IPS-NIHi11 (cell line): ENCODE measurements at regions not wholly inside any gene's neighbourhood (a gene's known extent, or its start where the extent isn't known, plus 50 kb on each side); places are given as distances from the start of the nearest gene placed in this dataset.
"Not testable (repeated sequence)": the region's sequence is repeated elsewhere in the genome, so short reads cannot be mapped to it uniquely, and the experiment has no call there.

ENCODE experiments used
- DNase-seq: peaks from one replicate; pipeline ENCODE4 v3.0.0; 2012; ENCODE audit warnings: mixed read lengths, low spot score

- no peak for DNase-seq
These were observed 151.2 kb downstream of the C12orf75 start for GRCh38 chr12:105481392-105482300.

- no peak for DNase-seq
These were observed 152.5 kb downstream of the C12orf75 start for GRCh38 chr12:105482951-105483350.

- DNase-seq = no peak
These were observed 153.2 kb downstream of the C12orf75 start for GRCh38 chr12:105483691-105484090.

- DNase-seq = no peak
These were observed 154.9 kb downstream of the C12orf75 start for GRCh38 chr12:105485321-105485910.

- DNase-seq = no peak
These were observed 155.4 kb downstream of the C12orf75 start for GRCh38 chr12:105485921-105486320.

DNA sequence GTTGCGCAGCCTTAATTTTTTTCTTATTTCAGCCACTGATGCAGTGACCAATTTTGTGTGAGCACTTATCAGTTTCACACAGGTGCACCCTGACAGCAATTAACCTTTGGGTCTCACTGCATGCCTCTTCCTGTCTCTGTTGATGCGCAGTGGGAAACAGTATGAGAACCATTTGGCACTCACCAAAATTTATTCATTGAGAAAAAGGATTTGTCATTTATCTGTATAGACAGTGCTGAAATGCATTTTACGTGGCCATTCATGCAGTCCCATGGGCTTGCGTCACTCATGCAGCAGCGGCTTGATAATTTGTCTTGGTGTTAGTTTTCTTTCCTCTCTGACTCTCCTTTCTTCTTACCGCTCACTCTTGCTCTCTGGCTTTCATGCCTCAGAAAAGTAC lies 157.5 kb downstream of the C12orf75 start:
- no peak for DNase-seq

- no peak for DNase-seq
These were observed 162.4 kb downstream of the C12orf75 start for GRCh38 chr12:105492591-105493545.

GRCh38 chr12:105499205-105499604 lies 168.7 kb downstream of the C12orf75 start:
- no peak for DNase-seq

GRCh38 chr12:105500676-105501075 lies 170.2 kb downstream of the C12orf75 start:
- not testable (repeated sequence) for DNase-seq

DNA sequence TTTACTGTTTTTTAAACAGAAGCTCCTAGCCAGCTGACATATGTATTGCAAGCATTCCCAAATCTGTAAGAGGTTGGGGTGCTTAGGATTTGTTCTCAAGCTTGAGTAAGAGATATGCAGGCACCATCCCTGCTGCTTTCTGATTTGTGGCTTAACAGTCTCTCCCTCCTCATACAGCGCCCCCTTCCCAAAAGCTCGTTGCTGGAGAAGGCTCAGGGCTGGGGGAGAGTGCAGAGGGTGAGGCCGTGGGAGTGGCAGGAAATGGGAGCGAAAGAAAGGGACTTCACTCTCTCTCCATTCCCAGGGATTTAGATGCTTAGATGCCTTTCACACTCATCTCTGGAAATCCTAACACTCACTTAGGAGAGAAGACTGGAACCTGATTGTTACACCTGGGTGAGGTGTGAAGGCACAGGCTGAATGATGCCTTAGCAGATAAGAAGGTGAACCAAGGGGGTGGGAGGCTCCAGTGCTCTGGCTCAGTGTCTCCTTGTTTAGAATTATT lies 172.0 kb downstream of the C12orf75 start:
- no peak for DNase-seq

DNA sequence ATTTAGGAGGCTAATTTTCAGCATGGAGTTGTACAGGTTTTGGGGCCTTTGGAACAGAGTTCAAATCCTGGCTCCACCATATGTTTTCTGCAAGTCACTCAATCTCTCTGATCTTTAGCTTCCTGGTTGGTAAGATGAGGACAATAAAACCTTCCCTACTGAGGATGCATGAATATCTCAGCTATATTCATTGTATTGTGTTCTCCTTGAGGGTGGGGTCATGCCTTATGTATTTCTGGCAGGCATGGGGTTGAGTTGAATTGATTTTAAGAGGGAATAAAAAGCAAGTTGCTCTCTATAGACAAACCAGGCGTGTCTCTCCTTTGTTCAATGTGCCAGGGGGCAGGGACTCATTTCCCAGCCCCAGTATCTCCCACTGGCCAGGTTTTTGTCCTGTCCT lies 173.1 kb downstream of the C12orf75 start:
- no peak for DNase-seq

- DNase-seq = peak; percentile 26
These were observed 173.8 kb downstream of the C12orf75 start for GRCh38 chr12:105504286-105504685.

DNA sequence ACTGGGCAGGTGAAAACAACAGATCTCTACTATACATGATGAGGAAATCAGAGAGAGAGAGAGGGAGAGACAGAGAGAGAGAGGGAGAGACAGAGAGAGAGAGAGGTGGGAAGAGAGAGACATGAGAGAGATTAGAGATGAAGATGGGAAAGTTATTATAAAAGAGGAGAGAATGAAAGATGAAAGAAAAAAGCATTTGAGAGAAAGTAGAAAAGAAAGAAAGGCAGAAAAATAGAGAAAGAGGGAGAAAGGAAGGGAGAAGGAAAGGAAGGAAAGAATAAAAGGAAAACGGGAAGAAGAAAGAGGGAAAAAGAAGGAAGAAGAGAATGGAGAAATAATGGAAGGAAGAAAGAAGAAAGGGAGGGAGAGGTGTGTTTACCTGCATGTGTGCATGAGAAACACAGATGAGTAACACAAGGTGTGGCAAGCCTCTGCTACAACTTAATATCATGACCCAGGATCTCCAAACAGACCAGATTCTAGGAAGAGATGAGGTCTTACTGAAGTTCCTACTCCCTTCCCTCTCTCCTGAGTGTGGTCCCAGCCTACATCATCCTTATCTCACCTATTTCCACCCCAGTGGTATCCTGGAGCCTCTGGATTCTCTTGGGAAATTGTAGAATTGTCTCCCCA lies 176.3 kb downstream of the C12orf75 start:
- no peak for DNase-seq

GRCh38 chr12:105507311-105508038 lies 177.0 kb downstream of the C12orf75 start:
- DNase-seq = no peak

DNA sequence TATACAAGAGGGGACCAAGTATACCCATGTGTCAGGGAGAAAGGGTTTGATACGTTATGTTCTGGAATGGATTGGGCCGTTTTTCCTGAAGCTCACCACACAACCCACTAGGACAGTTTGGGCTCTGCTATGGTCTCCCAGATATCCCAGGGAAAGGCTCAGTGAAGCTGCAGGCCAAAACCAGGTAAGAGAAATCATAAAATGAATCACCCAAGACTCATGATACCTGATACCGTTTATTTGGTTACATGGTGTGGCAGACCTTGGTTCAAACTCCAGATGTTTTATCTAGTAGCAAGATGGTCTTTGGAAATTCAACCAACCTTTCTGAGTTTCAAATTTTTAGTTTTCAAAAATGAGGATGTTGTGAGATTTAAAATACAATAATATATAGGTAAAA lies 177.6 kb downstream of the C12orf75 start:
- no peak for DNase-seq

DNA sequence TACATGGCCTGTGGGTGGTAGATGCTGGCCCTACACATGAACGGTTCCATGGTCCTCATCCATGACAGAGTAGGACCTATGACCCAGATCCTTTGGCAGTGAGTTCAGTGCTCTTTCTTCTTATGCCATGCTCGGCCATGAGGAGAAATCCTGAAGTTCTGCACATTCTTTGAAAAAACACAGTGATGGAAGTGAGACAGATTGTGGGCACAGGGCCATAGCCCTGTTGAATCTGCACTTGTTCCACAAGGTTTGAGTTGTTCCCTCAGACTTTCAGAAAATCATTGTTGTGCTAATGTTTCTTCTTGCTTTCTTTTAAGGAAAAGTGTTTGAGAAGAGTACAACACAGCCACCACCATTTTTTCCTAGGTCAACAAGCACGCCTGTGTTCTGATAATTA lies 180.0 kb downstream of the C12orf75 start:
- no peak for DNase-seq

GRCh38 chr12:105512861-105513260 lies 182.4 kb downstream of the C12orf75 start:
- not testable (repeated sequence) for DNase-seq

DNA sequence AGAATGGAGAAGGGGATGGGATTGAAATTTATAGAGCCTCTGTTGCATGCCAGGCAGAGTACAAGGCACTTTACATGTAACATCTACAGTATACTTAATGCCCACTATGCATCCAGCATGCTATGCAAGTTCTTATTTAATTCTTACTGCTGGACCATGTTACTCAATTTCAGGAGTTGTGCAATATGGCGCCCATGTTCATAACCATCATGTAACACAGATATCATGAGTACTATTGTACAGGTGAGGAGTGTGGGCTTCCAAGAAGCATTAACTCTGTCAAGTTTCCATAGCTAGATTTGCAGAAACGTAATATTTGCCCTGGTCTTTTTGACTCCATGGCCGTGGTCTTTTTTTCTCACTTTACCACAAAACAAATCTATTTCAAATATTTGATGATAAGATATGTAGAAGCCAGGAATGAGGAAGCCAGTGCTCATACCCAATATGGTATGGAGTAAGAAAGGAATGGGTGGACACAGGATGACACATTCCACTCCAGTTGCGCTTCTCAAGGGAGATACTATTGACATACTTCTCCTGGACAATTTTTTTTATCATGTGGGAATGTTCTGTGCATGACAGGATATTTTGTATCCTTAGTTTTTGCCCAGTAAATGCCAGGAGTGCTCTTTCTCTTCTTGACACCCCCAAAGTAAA lies 191.8 kb downstream of the C12orf75 start:
- no peak for DNase-seq

GRCh38 chr12:105523164-105524057 lies 192.9 kb downstream of the C12orf75 start:
- peak; percentile 22 for DNase-seq
